NCI-H128 (cell line): ENCODE measurements at regions not wholly inside any gene's neighbourhood (a gene's known extent, or its start where the extent isn't known, plus 50 kb on each side); places are given as distances from the start of the nearest gene placed in this dataset.

Source experiments
- DNase-seq: peaks from one replicate; lab custom pipeline; 2025; ENCODE audit not compliant: unreplicated experiment; lab: John Stamatoyannopoulos, UW

DNA sequence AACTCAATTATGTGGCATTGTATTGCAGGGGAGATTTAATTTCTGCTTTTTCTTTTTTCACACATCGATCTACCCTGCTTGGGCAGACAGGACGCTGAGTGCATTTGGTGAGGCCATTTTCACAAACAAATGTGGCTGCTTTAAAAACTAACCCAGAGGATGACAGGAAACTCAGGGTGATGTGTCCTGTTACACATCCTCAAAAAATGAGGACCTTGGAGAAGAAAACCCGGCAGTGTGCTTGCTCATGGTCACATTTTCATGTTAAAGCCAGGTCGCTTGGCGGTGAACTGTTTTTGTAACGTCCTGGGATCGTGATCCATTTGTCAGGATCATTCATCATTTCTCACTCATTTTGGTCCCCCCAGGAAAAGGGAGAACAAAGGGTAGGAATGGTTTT, 478.3 kb upstream of the ADAMTS16 start:
- no peak for DNase-seq

DNA sequence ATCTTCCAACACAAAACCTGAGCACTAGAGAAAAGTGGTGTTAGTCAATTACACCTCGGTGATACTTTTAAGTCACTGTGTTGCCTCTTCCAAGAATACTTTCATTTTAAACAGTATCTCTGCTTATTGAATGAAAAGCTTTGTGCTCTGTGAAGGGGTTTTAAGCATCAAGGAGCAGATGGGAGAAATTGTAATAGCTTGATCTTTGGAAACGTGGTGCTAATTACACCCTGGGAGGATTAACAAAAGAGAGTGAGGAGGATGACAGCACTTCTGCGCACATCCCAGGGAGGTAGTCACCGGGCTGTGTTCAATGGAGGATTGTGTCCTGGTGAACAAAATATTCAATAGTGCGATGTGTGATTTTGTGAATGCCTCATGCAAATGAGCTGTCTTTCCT, 477.4 kb upstream of the ADAMTS16 start:
- no peak for DNase-seq

DNA sequence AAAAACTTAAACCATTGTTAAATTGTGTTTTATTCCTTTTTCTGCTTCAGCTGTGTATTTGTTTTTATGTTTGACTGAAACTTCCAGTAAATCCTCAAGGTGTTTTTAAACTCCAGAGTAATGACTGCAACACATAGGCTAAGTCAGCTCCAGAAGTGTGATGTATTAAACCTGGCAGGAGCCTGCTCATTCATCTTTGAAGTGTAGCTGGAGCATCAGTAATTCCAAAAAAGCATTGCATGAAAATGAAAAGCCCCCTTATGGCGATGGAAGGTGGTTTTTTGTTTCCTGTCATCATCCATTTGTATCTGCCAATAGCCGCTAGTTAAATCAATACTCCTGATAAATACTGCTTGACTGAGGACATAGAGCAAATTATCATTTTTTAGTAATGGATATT, 474.2 kb upstream of the ADAMTS16 start:
- no peak for DNase-seq

DNA sequence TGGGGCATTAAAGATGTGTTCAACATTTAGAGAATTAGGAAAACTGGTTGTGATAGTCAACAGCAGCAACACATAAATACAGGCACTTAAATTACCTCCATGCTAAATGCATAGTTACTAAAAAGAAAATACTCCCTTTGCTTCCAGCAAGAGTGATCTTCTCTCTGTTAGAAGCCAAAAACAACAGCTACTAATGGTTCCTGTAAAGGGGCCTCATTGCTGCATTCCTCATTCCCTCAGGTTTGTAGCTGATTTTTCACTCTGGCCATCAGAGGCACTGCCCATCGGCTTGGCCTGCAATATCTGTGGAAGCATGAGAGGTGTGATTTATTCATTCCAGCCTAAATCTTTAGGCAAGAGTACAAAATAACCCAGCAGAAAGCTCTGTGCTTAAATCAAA, 466.0 kb upstream of the ADAMTS16 start:
- DNase-seq, result no peak

DNA sequence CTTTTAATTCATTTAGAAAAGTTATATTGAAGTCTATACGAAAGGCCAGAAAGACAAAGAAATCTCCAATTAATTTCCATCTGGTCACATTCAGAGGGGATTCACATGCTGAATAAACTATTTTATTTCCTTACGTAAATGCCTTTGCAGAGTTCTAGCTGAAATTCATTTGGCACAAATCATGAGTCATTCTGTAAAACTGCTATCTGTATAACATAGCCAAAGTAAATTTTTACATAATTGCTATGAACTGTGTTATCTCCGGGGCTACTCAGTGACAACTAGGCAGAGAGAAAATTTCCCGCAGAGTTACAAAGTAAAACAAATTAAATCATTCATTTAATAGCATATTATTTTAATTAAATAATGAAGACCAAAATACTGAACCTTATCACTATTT, 463.2 kb upstream of the ADAMTS16 start:
- no peak for DNase-seq

DNA sequence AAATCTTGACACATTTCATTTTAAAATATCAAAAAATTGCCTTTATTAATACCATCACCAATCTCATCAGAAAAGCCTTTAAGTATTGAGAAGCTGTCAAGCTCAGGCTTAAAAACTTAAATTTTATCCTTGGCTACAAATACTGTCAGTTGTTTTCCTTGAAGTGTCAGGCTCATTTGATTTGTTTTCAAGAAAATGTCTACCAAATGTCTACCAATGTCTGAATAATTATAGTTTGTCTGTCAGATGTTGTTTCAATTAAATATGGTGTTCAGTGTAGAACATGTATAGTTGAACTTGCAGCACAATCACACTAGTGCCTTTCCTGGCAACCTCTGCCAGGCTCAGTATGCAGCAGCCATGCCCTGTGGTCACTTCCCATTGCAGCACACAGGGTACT, 455.2 kb upstream of the ADAMTS16 start:
- no peak for DNase-seq

DNA sequence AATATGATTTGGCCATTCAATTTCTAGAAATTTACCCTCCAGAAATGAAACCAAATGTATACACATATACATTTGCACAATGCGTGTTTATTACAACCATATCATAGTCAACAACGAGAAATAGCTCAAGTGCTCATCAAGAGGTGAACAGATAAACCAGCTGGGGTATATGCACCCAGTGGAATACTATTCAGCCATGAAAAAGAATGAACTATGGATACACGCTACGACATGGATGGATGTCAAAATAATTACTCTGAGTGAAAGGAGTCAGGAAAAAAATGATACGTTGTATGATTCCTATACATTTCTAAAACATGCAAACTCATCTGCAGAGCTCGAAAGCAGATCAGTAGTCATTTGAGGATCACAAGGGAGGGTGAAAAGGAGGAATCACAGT, 441.5 kb upstream of the ADAMTS16 start:
- DNase-seq, result no peak

DNA sequence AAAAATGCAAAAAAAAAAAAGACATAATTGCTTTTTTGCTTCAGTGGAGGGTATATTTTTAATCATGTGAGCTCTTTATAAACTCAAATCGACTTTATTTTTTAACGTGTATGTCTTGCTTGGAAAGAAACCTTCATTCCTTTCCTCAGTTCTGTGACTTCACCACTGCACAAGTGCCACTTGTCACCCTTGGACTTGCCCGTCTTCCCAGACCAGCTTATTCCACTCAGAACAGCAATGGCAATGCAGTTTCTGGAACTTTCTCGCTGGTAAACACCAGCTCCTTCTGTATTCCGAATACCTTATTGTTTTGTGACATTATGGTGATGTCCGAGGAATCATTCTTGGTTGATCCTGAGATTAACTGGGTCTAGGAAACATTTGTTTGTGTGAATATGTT, 440.5 kb upstream of the ADAMTS16 start:
- DNase-seq, result no peak

DNA sequence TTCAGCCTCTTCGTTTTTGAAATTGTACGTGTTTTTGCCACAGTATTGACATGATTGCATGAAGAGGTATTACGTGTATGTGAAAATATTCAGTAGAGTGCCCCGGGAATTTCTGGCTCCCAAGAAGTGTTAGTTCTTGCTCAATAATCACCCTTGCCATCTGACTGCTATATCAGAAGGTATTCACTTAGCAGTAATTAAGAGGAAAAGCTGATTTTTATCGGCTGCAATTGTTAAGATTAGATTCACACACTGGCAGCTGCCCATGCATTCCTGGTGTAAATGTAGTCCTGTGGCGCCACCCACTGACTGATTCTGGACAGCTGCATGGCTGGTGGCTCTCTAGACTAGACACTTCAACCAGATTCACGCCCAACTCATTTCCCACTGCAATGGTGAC, 440.1 kb upstream of the ADAMTS16 start:
- DNase-seq, result peak; percentile 85

DNA sequence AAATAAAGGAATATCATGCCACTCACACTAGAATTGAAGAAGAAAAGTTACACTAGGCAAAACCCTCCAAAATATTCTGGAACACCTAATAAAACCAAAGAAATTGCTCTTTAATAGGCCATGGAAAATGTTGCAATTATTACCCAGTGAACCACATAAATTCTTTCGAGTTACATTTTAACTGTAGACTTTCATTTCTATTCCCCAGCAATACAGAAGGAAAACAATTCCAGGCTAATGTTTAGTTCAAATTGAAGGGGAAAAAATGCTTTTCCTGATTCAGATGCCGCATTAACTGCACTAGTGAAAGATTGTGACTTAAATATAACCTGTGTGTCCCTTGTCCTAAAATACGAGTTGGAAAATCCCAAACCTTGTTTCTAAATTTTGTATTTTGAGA, 439.3 kb upstream of the ADAMTS16 start:
- no peak for DNase-seq

DNA sequence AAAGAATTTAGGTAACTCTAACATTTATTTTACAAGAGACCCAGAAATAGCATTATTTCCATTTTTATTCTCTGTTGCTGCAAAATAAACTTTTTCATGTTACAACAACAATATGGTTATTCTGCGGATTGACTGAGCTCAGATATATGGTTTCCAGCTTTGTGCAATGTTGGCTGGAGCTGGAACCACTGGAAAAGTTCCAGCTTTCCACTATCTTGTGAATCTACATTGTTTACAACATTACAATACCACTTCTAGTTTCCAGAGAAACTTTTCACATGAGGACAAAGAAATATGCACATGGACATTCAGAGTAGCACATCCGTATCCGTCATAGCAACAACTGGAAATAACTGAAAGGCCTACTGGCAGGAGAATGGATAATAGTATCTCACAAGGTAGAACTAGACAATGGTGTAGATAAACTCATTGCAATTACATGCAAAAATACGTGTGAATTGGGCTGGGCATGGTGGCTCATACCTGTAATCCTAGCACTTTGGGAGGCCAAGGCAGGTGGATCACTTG, 436.1 kb upstream of the ADAMTS16 start:
- no peak for DNase-seq

DNA sequence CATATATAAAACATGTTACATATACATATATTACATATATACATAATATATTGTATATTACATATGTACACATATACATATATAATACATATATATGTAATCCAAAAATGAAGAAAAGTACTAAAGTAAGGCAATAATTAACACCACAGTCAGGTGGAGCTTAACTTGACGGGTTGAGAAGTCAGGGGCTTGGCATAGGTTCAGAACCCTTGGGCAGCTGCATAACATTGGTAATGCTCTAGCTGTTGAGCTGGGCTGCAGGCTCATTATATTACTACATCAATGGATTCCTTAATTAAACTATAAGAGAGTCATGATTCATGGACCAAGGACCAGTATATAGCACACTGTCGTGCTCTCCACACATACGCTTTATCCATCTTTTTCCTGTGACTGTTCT, 435.2 kb upstream of the ADAMTS16 start:
- no peak for DNase-seq

DNA sequence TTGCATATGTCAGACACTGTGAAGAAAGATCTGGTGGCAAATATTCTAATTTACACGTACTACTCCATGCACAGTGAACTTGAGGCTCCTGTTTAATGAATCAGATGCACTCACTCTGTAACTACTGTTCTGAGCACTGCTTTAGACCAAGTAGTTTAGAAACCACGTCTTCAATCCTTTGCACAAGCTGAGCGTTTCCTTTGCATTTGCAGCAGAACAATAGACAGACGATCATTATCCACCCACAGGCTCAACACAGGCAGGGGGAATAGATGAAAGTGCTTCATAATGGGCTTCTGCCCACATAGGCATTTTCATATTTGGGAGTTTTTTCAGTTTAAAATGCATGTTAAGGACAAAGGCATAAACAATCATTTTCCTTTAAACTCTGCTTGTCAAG, 423.3 kb upstream of the ADAMTS16 start:
- DNase-seq, result no peak

DNA sequence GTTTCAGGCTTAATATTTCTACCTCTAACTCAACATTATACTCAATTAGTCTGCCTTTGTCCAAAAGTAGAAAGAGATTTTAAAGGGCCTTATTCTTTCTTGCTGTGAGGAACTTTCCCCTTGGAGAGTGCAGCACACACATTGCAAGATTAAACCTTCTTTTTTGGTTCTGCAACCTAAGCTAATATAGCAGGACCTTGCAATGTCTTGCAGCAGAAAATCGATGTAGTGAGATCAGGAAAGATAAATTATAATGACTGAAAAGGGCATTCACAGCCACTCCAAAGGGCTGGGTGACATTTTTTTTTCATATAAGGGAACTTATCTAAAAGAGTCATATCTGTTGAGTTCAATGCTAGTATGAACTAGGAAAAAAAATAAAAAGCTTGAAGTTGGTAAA, 422.7 kb upstream of the ADAMTS16 start:
- DNase-seq, result no peak

DNA sequence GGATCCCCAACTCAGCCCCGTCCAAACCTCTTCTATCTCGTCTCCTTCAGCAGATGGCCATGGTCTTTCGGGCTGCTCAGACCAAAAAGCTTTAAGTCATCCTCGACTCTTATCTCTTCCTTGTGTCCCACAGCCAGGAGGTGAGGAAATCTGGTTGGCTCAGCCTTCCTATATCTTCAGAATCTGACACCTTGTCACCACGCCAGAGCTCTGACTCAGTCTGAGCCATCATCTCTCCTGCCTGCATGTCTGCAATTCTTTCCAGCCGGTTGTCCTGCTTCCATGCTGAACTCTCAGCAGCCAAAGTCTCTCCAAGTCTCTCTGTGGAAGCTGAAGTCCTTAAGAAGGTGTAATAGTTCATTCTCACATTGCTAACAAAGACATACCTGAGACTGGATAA, 419.3 kb upstream of the ADAMTS16 start:
- DNase-seq, result no peak

DNA sequence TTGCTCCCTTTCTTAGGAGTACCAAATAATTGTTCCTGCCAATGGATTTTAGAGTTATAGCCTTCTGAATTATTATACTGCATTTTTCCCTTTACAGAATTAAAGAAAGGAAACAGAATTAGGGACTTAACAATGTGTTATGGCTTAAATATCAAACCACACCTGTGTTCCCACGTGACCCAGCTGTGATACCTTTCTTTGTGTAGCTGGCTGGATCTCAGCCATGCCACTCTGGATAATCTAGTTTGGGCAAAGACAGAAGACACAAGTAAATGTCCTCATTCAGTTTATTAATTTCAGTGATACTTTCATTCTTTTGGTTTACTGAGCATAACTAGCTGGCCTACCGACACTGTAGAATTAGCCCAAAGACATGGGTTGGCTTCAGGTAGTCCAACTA, 417.2 kb upstream of the ADAMTS16 start:
- DNase-seq, result no peak

DNA sequence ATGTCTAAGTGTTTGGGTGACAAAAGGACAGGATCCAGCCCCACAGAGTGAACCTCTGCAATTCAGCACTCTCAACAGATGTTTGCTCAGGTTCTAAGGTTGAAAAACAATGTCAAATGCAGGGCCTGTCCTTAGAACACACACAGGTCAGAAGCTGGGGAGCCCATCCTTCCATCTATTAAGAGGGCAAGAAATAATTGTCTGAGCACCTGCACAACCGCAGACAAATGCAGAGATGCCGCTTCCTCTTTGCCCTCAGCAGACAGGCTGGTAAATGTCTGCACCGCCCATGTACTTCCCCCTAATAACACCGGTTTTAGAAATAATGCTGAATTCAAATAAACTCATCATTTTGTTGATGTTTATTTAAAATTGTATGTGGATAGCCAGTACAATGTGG, 414.5 kb upstream of the ADAMTS16 start:
- no peak for DNase-seq

DNA sequence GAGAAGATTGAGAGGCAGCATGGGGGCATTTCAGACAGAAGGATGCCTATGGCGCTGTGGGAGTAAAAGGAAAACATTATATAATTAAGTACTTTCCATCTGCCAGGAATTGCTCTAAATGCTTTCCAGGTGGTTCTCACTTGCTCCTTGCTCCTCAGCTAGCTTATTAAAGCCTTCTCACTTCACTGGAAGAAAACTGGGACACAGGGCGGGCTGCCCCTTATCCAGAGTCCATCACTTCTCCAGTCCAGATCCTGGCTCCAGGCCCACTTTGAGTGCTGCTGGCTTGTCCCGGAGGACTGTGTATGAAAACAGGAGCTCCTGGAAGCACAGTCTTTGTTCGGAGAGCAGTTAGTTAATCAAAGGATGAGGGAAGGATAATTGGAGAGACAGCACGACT, 409.9 kb upstream of the ADAMTS16 start:
- DNase-seq, result no peak

DNA sequence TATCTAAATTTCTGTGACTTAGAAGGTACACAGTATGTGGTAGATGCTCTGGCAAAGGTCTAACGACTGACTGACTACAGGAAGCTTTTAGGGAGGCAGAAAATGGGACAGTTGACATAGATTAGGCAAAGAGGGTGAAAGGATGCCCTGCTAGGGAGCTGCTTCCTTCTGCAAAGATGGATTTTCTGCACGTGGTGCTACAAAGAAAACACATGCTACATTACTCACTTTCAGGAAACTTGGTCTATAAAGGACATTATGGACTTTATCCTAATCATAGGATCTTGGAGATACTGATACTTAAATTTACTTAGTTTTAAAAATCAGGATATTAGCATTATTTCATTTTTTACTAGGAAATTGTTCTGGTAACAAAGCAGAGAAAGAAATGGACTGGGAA, 405.8 kb upstream of the ADAMTS16 start:
- DNase-seq, result no peak

DNA sequence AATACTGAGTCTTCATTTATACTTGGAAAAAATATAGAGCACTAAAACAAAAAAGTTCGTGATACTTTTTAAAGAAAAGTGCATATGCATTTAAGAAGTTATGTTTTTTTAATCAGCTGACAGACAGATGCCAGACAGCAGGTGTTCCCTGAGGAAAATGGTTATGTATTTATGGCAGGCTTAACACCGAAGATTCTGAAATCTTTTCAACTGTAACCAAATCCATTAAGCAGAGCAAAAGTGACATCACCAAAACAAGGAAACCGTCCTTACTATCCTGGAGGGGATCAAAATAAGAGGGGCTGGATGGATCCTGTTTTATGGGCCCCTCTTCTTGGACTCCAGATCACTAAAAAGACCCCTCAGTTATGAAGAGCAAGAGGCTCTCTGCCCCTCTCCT, 404.9 kb upstream of the ADAMTS16 start:
- no peak for DNase-seq

DNA sequence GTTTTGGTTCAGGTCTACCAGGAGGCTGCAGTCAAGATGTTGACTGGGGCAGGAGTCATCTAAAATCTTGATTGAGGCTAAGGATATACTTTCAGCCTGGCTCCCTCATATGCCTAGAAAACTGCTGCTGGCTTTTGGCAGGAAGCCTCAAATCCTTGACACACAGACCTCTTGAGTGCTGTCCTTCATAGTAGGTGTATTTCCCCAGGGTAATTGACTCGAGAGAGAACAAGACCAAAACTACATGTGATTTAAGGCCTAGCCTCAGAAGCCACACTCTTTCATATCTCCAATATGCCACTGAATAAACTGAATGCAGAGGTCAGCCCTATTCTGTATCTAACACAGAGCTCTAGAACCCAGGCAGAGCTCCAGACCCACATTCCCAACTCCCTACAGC, 402.3 kb upstream of the ADAMTS16 start:
- no peak for DNase-seq

DNA sequence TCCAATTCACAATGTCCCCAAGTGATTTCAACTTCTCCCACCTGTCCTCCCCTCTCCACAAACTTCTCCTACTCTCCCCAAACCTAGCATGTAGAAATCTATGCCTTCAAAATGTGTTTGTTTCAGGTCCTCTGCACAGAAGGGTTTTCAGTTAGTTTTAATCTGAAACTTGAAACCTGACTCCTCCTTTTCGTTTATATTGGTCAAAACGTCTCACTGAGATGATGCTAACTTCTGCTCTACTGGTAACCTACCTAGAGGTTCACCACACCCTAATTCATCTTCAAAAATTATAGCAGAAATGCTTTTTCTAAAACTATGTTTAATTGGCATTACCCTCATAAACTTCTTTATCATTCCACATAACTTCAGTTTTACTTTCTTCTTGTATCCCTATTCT, 401.8 kb upstream of the ADAMTS16 start:
- DNase-seq, result no peak

DNA sequence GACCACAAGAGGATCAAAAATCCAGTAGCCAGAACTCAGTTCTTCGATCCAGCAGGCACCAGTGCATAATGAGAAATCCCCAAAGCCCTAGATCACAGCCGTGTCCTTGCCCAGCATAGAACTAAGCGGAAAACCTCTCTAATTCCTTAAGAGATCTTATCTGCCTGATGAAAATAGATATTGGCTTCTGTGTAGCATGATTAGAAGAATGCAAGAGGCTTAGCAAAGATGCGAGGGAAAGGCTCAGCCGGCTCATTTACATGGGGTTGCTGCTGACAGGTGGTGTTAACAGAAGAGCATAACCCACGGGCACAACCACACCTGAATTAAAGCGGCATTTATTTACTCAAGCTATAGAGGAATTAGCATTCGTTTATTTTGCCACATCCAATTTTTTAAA, 400.0 kb upstream of the ADAMTS16 start:
- no peak for DNase-seq

DNA sequence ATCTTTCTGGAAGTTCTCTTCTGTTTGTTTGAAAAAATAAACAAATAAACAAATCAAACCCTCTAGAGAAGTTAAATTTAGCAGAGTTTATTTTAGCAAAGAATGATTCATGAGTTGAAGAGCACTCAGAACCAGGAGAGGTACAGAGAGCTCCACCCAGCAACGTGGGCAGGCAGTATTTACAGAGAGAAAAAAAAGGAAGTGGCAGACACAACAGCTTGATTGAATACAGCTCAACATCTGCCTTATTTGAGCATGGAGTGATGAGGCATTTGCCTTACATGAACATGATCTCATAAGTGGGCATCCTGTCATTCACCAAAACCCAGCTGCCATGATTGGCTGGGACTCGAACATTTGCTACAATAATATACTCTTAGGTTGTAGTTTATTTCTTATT, 381.6 kb upstream of the ADAMTS16 start:
- DNase-seq, result peak; percentile 66
